ENCODE measurements at regions not wholly inside any gene's neighbourhood (a gene's known extent, or its start where the extent isn't known, plus 50 kb on each side); places are given as distances from the start of the nearest gene placed in this dataset.

GRCh38 chr6:40910260-40910893 lies 128.6 kb downstream of the UNC5CL start:
- DNase-seq (ENCODE audit: low read depth, low spot score) = no peak

GRCh38 chr6:40909811-40910210 lies 129.2 kb downstream of the UNC5CL start:
- DNase-seq (ENCODE audit: low read depth, low spot score) = no peak

- no peak for DNase-seq (ENCODE audit: low read depth, low spot score)
Observed at GRCh38 chr6:40907198-40907701, 131.8 kb downstream of the UNC5CL start.

- no peak for DNase-seq (ENCODE audit: low read depth, low spot score)
Observed at GRCh38 chr6:40906759-40907158, 132.3 kb downstream of the UNC5CL start.

- no peak for DNase-seq (ENCODE audit: low read depth, low spot score)
Observed at GRCh38 chr6:40904583-40905194, 134.3 kb downstream of the UNC5CL start.

- no peak for DNase-seq (ENCODE audit: low read depth, low spot score)
Observed at GRCh38 chr6:40903456-40903855, 135.6 kb downstream of the UNC5CL start.

GRCh38 chr6:40901322-40902055 lies 137.5 kb downstream of the UNC5CL start:
- DNase-seq (ENCODE audit: low read depth, low spot score) = no peak

- DNase-seq (ENCODE audit: low read depth, low spot score) = no peak
Observed at GRCh38 chr6:40900791-40901190, 138.2 kb downstream of the UNC5CL start.

- no peak for DNase-seq (ENCODE audit: low read depth, low spot score)
Observed at GRCh38 chr6:40899684-40900155, 139.3 kb downstream of the UNC5CL start.

- no peak for DNase-seq (ENCODE audit: low read depth, low spot score)
Observed at GRCh38 chr6:40898073-40898472, 140.9 kb downstream of the UNC5CL start.

- DNase-seq (ENCODE audit: low read depth, low spot score) = no peak
Observed at GRCh38 chr6:40897390-40898003, 141.5 kb downstream of the UNC5CL start.

- DNase-seq (ENCODE audit: low read depth, low spot score) = no peak
Observed at GRCh38 chr6:40896696-40897095, 142.3 kb downstream of the UNC5CL start.

- no peak for DNase-seq (ENCODE audit: low read depth, low spot score)
Observed at GRCh38 chr6:40894962-40895799, 143.8 kb downstream of the UNC5CL start.

GRCh38 chr6:40893021-40893420 lies 146.0 kb downstream of the UNC5CL start:
- no peak for DNase-seq (ENCODE audit: low read depth, low spot score)

- DNase-seq (ENCODE audit: low read depth, low spot score) = no peak
Observed at GRCh38 chr6:40892223-40892622, 146.8 kb downstream of the UNC5CL start.

GRCh38 chr6:40891686-40892085 lies 147.3 kb downstream of the UNC5CL start:
- no peak for DNase-seq (ENCODE audit: low read depth, low spot score)

- DNase-seq (ENCODE audit: low read depth, low spot score) = no peak
Observed at GRCh38 chr6:40891131-40891530, 147.9 kb downstream of the UNC5CL start.

- no peak for DNase-seq (ENCODE audit: low read depth, low spot score)
Observed at GRCh38 chr6:40889137-40889832, 149.7 kb downstream of the UNC5CL start.

GRCh38 chr6:40888456-40888990 lies 150.5 kb downstream of the UNC5CL start:
- no peak for DNase-seq (ENCODE audit: low read depth, low spot score)

- no peak for DNase-seq (ENCODE audit: low read depth, low spot score)
Observed at GRCh38 chr6:40887792-40888340, 151.2 kb downstream of the UNC5CL start.

Data from smooth muscle cell of the brain vasculature (primary cell).